DND-41 (cell line): ENCODE measurements at regions not wholly inside any gene's neighbourhood (a gene's known extent, or its start where the extent isn't known, plus 50 kb on each side); places are given as distances from the start of the nearest gene placed in this dataset.

Experiments
- ATAC-seq: fragments of 200-7000 bp; cut with Tn5 transposase; 3 replicates; pipeline ENCODE4 v1.9.1; 2021; ENCODE audit warnings: low read depth; ENCODE audit not compliant: insufficient read depth
- DNase-seq: peaks from one replicate; pipeline ENCODE4 v3.0.0-alpha.2; 2020
- H2AFZ ChIP-seq: 2 replicates; pipeline ENCODE4 v1.6.0; 2012; ENCODE audit warnings: low read depth, low read length
- H3K27ac ChIP-seq: 2 replicates; pipeline ENCODE4 v1.5.1; 2012; ENCODE audit warnings: low read length, inconsistent platforms
- H3K27me3 ChIP-seq: fragments of 200-600 bp; sonication (generic); 2 replicates; pipeline ENCODE4 v1.6.0; 2012; ENCODE audit warnings: low read length, mild to moderate bottlenecking, inconsistent platforms; ENCODE audit not compliant: insufficient read depth, poor library complexity
- H3K36me3 ChIP-seq: 2 replicates; pipeline ENCODE4 v1.5.1; 2012; ENCODE audit warnings: low read length, inconsistent platforms; ENCODE audit not compliant: insufficient read depth
- H3K4me1 ChIP-seq: 2 replicates; pipeline ENCODE4 v1.5.1; 2012; ENCODE audit warnings: mild to moderate bottlenecking, low read length; ENCODE audit not compliant: insufficient read depth
- H3K4me2 ChIP-seq: 2 replicates; pipeline ENCODE4 v1.6.0; 2012; ENCODE audit warnings: mild to moderate bottlenecking, moderate library complexity, low read length, inconsistent platforms; ENCODE audit not compliant: insufficient read depth
- H3K4me3 ChIP-seq, 2 experiments: fragments of 200-600 bp in 1 of 2; shearing (Covaris generic) in 1 of 2; 2 replicates each; pipeline ENCODE4 v1.5.1; 2012 to 2016; ENCODE audit warnings: inconsistent platforms in 2 of 2, low read length in 2 of 2, mild to moderate bottlenecking in 2 of 2, low read depth in 1 of 2, moderate library complexity in 1 of 2
- H3K79me2 ChIP-seq: 2 replicates; pipeline ENCODE4 v1.6.0; 2012; ENCODE audit warnings: low read length, inconsistent platforms; ENCODE audit not compliant: insufficient read depth
- H3K9ac ChIP-seq: 2 replicates; pipeline ENCODE4 v1.6.0; 2012; ENCODE audit warnings: low read depth, mild to moderate bottlenecking, inconsistent platforms, low read length, moderate library complexity
- H3K9me3 ChIP-seq: 2 replicates; pipeline ENCODE4 v1.5.1; 2012; ENCODE audit warnings: low read length, moderate library complexity, mild to moderate bottlenecking, inconsistent platforms; ENCODE audit not compliant: insufficient read depth, severe bottlenecking
- H4K20me1 ChIP-seq: 2 replicates; pipeline ENCODE4 v1.6.0; 2012; ENCODE audit warnings: low read length; ENCODE audit not compliant: insufficient read depth
- EZH2 ChIP-seq: IDR thresholded peaks from 3 replicates; pipeline ENCODE4 v1.6.1; 2012; ENCODE audit warnings: borderline replicate concordance, low read depth, mild to moderate bottlenecking, moderate library complexity, low read length, inconsistent platforms; ENCODE audit not compliant: severe bottlenecking
- TF ChIP-seq, protein P1 (sequence below): IDR thresholded peaks from 2 replicates; pipeline ENCODE4 v1.5.1; 2012; ENCODE audit warnings: borderline replicate concordance, low read length, moderate library complexity, mild to moderate bottlenecking; ENCODE audit not compliant: poor library complexity, severe bottlenecking; ENCODE audit errors: extremely low read depth

DNA sequence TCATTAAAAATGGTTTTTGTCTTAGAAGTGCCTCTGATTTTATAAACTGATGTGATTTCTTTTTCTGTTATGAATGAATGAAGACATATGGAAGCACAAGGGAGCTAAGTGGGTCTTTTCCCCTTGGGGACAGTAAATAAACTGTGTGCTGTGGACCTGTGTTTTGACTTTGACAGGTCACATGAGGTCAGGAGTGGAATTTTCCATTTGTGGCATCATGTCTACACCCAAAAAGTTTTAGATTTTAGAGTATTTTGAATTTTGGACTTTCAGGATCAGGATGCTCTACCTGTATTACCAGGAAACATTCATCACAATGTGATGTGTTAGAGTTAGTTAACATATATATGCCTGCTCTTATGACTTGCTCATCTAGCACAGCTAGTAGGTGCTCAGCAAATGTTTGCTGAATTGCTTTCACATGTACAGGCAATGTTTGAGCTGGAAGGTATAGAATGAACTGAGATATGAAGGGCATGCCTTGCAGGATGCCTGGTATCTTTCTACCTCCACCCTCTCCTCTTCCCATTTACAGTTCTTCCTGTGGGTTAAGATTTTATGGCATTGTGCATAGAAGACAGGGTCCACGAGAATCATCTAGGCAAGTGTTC, 73.2 kb upstream of the NR3C1 start:
- Histone ChIP-seq H3K4me2 (no peak overlapping the region), H4K20me1 (no peaks in the 10 kb centered on the region), H3K4me3 (no peak overlapping the region), H3K79me2 (no peaks in the 10 kb centered on the region), H2AFZ (no peak overlapping the region), H3K27ac (no peak overlapping the region), H3K36me3 (no peaks in the 10 kb centered on the region), H3K27me3 (no peaks in the 10 kb centered on the region), H3K9ac (no peak overlapping the region), H3K9me3 (no peaks in the 10 kb centered on the region), H3K4me1 (no peaks in the 10 kb centered on the region)
- no peak for DNase-seq
- ATAC-seq = no peak
- TF ChIP-seq EZH2 = no peak
- TF ChIP-seq, protein P1, sequence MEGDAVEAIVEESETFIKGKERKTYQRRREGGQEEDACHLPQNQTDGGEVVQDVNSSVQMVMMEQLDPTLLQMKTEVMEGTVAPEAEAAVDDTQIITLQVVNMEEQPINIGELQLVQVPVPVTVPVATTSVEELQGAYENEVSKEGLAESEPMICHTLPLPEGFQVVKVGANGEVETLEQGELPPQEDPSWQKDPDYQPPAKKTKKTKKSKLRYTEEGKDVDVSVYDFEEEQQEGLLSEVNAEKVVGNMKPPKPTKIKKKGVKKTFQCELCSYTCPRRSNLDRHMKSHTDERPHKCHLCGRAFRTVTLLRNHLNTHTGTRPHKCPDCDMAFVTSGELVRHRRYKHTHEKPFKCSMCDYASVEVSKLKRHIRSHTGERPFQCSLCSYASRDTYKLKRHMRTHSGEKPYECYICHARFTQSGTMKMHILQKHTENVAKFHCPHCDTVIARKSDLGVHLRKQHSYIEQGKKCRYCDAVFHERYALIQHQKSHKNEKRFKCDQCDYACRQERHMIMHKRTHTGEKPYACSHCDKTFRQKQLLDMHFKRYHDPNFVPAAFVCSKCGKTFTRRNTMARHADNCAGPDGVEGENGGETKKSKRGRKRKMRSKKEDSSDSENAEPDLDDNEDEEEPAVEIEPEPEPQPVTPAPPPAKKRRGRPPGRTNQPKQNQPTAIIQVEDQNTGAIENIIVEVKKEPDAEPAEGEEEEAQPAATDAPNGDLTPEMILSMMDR = no peak

DNA sequence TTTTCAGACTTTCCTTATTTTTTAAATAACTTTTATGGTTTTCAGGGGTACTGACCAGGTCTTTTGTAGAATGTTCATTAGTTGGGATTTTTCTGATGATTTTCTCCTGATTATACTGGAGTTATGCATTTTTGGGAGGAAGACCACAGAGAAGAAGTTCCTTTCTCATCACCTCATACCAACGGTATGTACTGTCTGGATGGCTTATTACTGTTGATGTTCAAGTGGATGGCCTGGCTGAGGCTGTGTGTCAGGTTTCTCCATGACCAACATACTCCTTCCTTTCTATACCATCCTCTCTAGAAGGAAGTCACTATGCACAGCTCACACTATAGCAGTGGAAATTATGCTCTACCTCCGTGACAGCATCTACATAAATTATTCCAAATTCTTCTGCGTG, 71.1 kb upstream of the NR3C1 start:
- no peak overlapping the region for H2AFZ ChIP-seq

DNA sequence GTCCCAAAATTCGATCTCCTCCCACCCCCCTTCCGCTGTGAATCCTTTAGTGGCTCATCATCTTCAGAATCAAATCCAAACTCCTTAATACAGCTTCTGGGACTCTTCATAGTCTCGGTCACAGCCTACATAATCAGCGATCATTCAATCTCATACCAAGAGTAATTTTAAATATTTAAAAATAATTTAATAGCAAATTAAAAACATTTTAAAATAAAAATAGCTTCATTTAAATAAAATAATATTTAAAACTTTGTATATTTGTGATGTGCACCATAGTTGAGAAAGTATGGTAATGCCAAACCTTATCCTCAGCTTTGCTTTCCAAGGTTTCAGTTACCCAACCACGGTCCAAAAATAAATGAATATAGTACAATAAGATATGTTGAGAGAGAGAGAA, 70.0 kb upstream of the NR3C1 start:
- Histone ChIP-seq H3K4me2 (no peak overlapping the region), H3K9ac (no peak overlapping the region), H3K9me3 (no peaks in the 10 kb centered on the region), H3K4me3 (no peak overlapping the region), H3K27me3 (no peaks in the 10 kb centered on the region), H3K79me2 (no peaks in the 10 kb centered on the region), H3K36me3 (no peaks in the 10 kb centered on the region), H3K27ac (no peak overlapping the region), H2AFZ (no peak overlapping the region), H3K4me1 (no peaks in the 10 kb centered on the region), H4K20me1 (no peaks in the 10 kb centered on the region)
- DNase-seq = no peak
- TF ChIP-seq, protein P1 = no peak
- no peak for TF ChIP-seq EZH2
- no peak for ATAC-seq

More for the DNA sequence above, 71.1 kb upstream of the NR3C1 start:
- Histone ChIP-seq H3K9me3 (no peaks in the 10 kb centered on the region), H3K27ac (no peak overlapping the region), H3K9ac (no peak overlapping the region), H3K4me1 (no peaks in the 10 kb centered on the region), H3K79me2 (no peaks in the 10 kb centered on the region), H3K4me3 (no peak overlapping the region), H4K20me1 (no peaks in the 10 kb centered on the region), H3K4me2 (no peak overlapping the region), H3K27me3 (no peaks in the 10 kb centered on the region), H3K36me3 (no peaks in the 10 kb centered on the region)
- TF ChIP-seq EZH2 = no peak
- TF ChIP-seq, protein P1 = no peak
- no peak for ATAC-seq
- DNase-seq = no peak

DNA sequence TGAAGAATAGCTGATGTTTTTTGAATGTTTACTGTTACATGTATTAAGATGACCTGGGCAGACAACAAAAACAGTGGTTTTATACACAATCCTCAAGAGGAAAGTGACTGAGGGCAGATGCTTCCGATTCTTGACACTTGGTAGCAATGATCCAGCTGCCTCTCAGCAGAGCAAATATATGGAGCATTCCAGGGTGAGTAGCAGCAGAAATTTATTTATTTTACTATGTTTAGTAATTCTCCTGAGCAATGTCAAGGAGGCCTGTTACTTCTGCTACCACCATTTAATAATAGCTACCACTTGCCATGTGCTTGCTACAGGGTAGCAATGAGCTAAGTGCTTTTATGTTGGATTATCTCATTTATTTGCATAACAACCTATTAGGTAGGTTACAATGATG, 69.1 kb upstream of the NR3C1 start:
- no peak overlapping the region for H3K9ac ChIP-seq
- H3K4me2 ChIP-seq = no peak overlapping the region
- no peak overlapping the region for H3K4me3 ChIP-seq
- H2AFZ ChIP-seq = no peak overlapping the region
- no peaks in the 10 kb centered on the region for H3K79me2 ChIP-seq
- no peaks in the 10 kb centered on the region for H3K27me3 ChIP-seq
- DNase-seq (no peak), ATAC-seq (no peak)
- H4K20me1 ChIP-seq = no peaks in the 10 kb centered on the region
- no peak for TF ChIP-seq EZH2
- TF ChIP-seq, protein P1 = no peak
- H3K9me3 ChIP-seq = no peaks in the 10 kb centered on the region
- H3K36me3 ChIP-seq = no peaks in the 10 kb centered on the region
- no peaks in the 10 kb centered on the region for H3K4me1 ChIP-seq
- H3K27ac ChIP-seq = no peak overlapping the region
